Calu3 (cell line): ENCODE measurements at regions not wholly inside any gene's neighbourhood (a gene's known extent, or its start where the extent isn't known, plus 50 kb on each side); places are given as distances from the start of the nearest gene placed in this dataset.

ENCODE experiments used
- BruUV-seq: library from RNA; stranded (reverse); fragments of 400-500 nt; replicated peaks from 2 replicates; lab custom pipeline; 2021; lab: Mats Ljungman, UMichigan
- CTCF ChIA-PET: fragments of 300-600 bp; sonication (Branson Sonifier 250); formaldehyde crosslinking; loops from one replicate; lab custom pipeline; 2022; ENCODE audit warnings: antibody characterized with exemption; lab: Charles Lee
- DNase-seq: peaks from one replicate; pipeline ENCODE4 v3.0.0; 2022
- H3K27ac Mint-ChIP-seq: one replicate; pipeline ENCODE4 v1.8.0; 2022; ENCODE audit warnings: mixed read lengths; ENCODE audit not compliant: unreplicated experiment
- H3K27me3 Mint-ChIP-seq: one replicate; pipeline ENCODE4 v1.8.0; 2022; ENCODE audit warnings: mixed read lengths; ENCODE audit not compliant: unreplicated experiment
- H3K36me3 Mint-ChIP-seq: one replicate; pipeline ENCODE4 v1.8.0; 2022; ENCODE audit warnings: mild to moderate bottlenecking, moderate library complexity, mixed read lengths; ENCODE audit not compliant: insufficient read depth, unreplicated experiment
- H3K4me1 Mint-ChIP-seq: one replicate; pipeline ENCODE4 v1.8.0; 2022; ENCODE audit warnings: mild to moderate bottlenecking, low read depth, mixed read lengths; ENCODE audit not compliant: unreplicated experiment
- H3K4me3 Mint-ChIP-seq: one replicate; pipeline ENCODE4 v1.8.0; 2022; ENCODE audit warnings: mild to moderate bottlenecking, low read depth, moderate library complexity, mixed read lengths; ENCODE audit not compliant: unreplicated experiment
- H3K9me3 Mint-ChIP-seq: one replicate; pipeline ENCODE4 v1.8.0; 2022; ENCODE audit warnings: low read depth, mixed read lengths; ENCODE audit not compliant: unreplicated experiment
- CTCF ChIP-seq: fragments of 200-600 bp; IDR thresholded peaks from one replicate; pipeline ENCODE4 v1.8.0; 2022; ENCODE audit warnings: antibody characterized with exemption; ENCODE audit not compliant: unreplicated experiment
- intact Hi-C: fragments of 100-400 bp; cut with micrococcal nuclease; formaldehyde crosslinking; loops from one replicate; pipeline ENCODE4 v1.10.0; 2022; ENCODE audit not compliant: unreplicated experiment

GRCh38 chr1:177427811-177428210 lies 257.1 kb downstream of the BRINP2 start:
- Mint-ChIP-seq H3K4me1 (no peaks in the 10 kb centered on the region), H3K9me3 (no peaks in the 10 kb centered on the region), H3K36me3 (no peaks in the 10 kb centered on the region), H3K27ac (no peak overlapping the region), H3K27me3 (peaks cover 33% of the 10 kb centered on the region), H3K4me3 (no peak overlapping the region)
- no TSS peak for BruUV-seq
- DNase-seq = no peak
- TF ChIP-seq CTCF = no peak
- CTCF ChIA-PET = interaction anchor here (1.4 kb wide), 1 partner anchor 22 kb away, joined by 4 read pairs; no protein-coding TSS in a partner anchor
- intact Hi-C loops = no loop called here

- Mint-ChIP-seq H3K4me3 (no peak overlapping the region), H3K27ac (no peak overlapping the region), H3K4me1 (no peaks in the 10 kb centered on the region), H3K27me3 (peaks cover 40% of the 10 kb centered on the region), H3K36me3 (no peaks in the 10 kb centered on the region), H3K9me3 (no peaks in the 10 kb centered on the region)
- CTCF ChIA-PET = no interaction called here
- BruUV-seq = no TSS peak
- DNase-seq = no peak
- no peak for TF ChIP-seq CTCF
- intact Hi-C loops = no loop called here
These were observed 255.7 kb downstream of the BRINP2 start for GRCh38 chr1:177426497-177426896.

- CTCF ChIA-PET = interaction anchor here (0.5 to 0.6 kb wide), 2 partner anchors 43 to 263 kb away, joined by 3 read pairs; no protein-coding TSS in a partner anchor
- no peak overlapping the region for H3K27ac Mint-ChIP-seq
- intact Hi-C loops = no loop called here
- no peak for DNase-seq
- no TSS peak for BruUV-seq
- no peaks in the 10 kb centered on the region for H3K36me3 Mint-ChIP-seq
- peaks cover 41% of the 10 kb centered on the region for H3K27me3 Mint-ChIP-seq
- H3K4me3 Mint-ChIP-seq = no peak overlapping the region
- TF ChIP-seq CTCF = no peak
- no peaks in the 10 kb centered on the region for H3K4me1 Mint-ChIP-seq
- H3K9me3 Mint-ChIP-seq = no peaks in the 10 kb centered on the region
These were observed 254.4 kb downstream of the BRINP2 start for GRCh38 chr1:177425199-177425598.

- BruUV-seq = no TSS peak
- no peak for DNase-seq
- Mint-ChIP-seq H3K9me3 (no peaks in the 10 kb centered on the region), H3K4me3 (no peak overlapping the region), H3K4me1 (no peaks in the 10 kb centered on the region), H3K27ac (no peak overlapping the region), H3K27me3 (peaks cover 45% of the 10 kb centered on the region), H3K36me3 (no peaks in the 10 kb centered on the region)
- intact Hi-C loops = no loop called here
- TF ChIP-seq CTCF = no peak
- CTCF ChIA-PET = interaction anchor here (0.5 kb wide), 1 partner anchor 43 kb away, joined by 3 read pairs; no protein-coding TSS in a partner anchor
These were observed 254.0 kb downstream of the BRINP2 start for GRCh38 chr1:177424744-177425143.
